GM12864 (cell line): ENCODE measurements at regions not wholly inside any gene's neighbourhood (a gene's known extent, or its start where the extent isn't known, plus 50 kb on each side); places are given as distances from the start of the nearest gene placed in this dataset.

Experiments used
- DNase-seq: peaks from one replicate; pipeline ENCODE4 v3.0.0-alpha.2; 2011; ENCODE audit warnings: low read depth
- H3K4me3 ChIP-seq: 2 replicates; pipeline ENCODE4 v1.5.1; 2011; ENCODE audit warnings: mild to moderate bottlenecking, low read depth, low read length, control low read depth
- CTCF ChIP-seq: IDR thresholded peaks from 2 replicates; pipeline ENCODE4 v1.5.1; 2011; ENCODE audit warnings: low read depth, mild to moderate bottlenecking, moderate library complexity, low read length, control low read depth, inconsistent platforms; ENCODE audit errors: missing control alignments

GRCh38 chr9:116101516-116101915, 52.1 kb upstream of the PAPPA start:
- no peak for TF ChIP-seq CTCF
- DNase-seq, result no peak

GRCh38 chr9:116102596-116102995, 51.0 kb upstream of the PAPPA start:
- no peak for TF ChIP-seq CTCF
- no peak overlapping the region for H3K4me3 ChIP-seq
- DNase-seq, result no peak

More at GRCh38 chr9:116101516-116101915, 52.1 kb upstream of the PAPPA start:
- no peak overlapping the region for H3K4me3 ChIP-seq
